IMR-90 (cell line): ENCODE measurements at regions not wholly inside any gene's neighbourhood (a gene's known extent, or its start where the extent isn't known, plus 50 kb on each side); places are given as distances from the start of the nearest gene placed in this dataset.

Experiments used
- ATAC-seq: fragments of 200-7000 bp; cut with Tn5 transposase; 2 replicates; pipeline ENCODE4 v1.9.1; 2020; ENCODE audit warnings: low read depth, mild to moderate bottlenecking, moderate library complexity
- BruUV-seq: library from RNA; stranded (reverse); fragments of 400-500 nt; replicated peaks from 2 replicates; lab custom pipeline; 2021; lab: Mats Ljungman, UMichigan
- CTCF ChIA-PET: fragments of 300-600 bp; formaldehyde crosslinking; extraction: SDS; loops from one replicate; lab custom pipeline; 2021; ENCODE audit warnings: antibody characterized with exemption; lab: Yijun Ruan, JAX
- POLR2A ChIA-PET: fragments of 300-600 bp; sonication (Branson Sonifier 250); formaldehyde crosslinking; loops from one replicate; lab custom pipeline; 2022; ENCODE audit warnings: antibody characterized with exemption; ENCODE audit not compliant: unreplicated experiment; lab: Charles Lee
- DNase-seq: peaks from one replicate; pipeline ENCODE4 v3.0.0; 2013
- H2AFZ ChIP-seq: replicated peaks from 2 replicates; pipeline ENCODE3; 2013; ENCODE audit warnings: low read length, mild to moderate bottlenecking; ENCODE audit not compliant: poor library complexity
- H2AK5ac ChIP-seq: 2 replicates; pipeline ENCODE4 v1.6.1; 2013; ENCODE audit warnings: low read depth, low read length, inconsistent platforms
- H2AK9ac ChIP-seq: replicated peaks from 2 replicates; pipeline ENCODE3; 2013; ENCODE audit warnings: mild to moderate bottlenecking, low read depth, low read length, moderate library complexity; ENCODE audit not compliant: poor library complexity
- H2BK120ac ChIP-seq: 2 replicates; pipeline ENCODE4 v1.6.1; 2013; ENCODE audit warnings: low read depth, low read length, inconsistent platforms
- H2BK15ac ChIP-seq: 3 replicates; pipeline ENCODE4 v1.6.1; 2013; ENCODE audit warnings: low read depth, low read length, inconsistent platforms
- H2BK20ac ChIP-seq: 2 replicates; pipeline ENCODE4 v1.6.1; 2013; ENCODE audit warnings: low read depth, mild to moderate bottlenecking, inconsistent platforms, low read length, moderate library complexity
- H2BK5ac ChIP-seq: 2 replicates; pipeline ENCODE4 v1.6.1; 2013; ENCODE audit warnings: mild to moderate bottlenecking, low read depth, low read length, inconsistent platforms; ENCODE audit not compliant: poor library complexity, severe bottlenecking
- H3K14ac ChIP-seq: replicated peaks from 2 replicates; pipeline ENCODE4 v1.6.1; 2013; ENCODE audit warnings: low read depth, low read length, inconsistent platforms
- H3K18ac ChIP-seq: 2 replicates; pipeline ENCODE4 v1.6.1; 2013; ENCODE audit warnings: low read depth, low read length, control low read depth
- H3K23ac ChIP-seq: 2 replicates; pipeline ENCODE4 v1.6.1; 2013; ENCODE audit warnings: low read depth, low read length, inconsistent platforms
- H3K27ac ChIP-seq: 2 replicates; pipeline ENCODE4 v1.5.1; 2013; ENCODE audit warnings: mild to moderate bottlenecking, control low read depth, low read length; ENCODE audit not compliant: insufficient read depth
- H3K27me3 ChIP-seq: 2 replicates; pipeline ENCODE4 v1.6.1; 2013; ENCODE audit warnings: low read length; ENCODE audit not compliant: control insufficient read depth, insufficient read depth
- H3K36me3 ChIP-seq: 2 replicates; pipeline ENCODE4 v1.6.1; 2013; ENCODE audit warnings: low read length, mixed read lengths; ENCODE audit not compliant: control insufficient read depth, insufficient read depth
- H3K4ac ChIP-seq: 2 replicates; pipeline ENCODE4 v1.6.1; 2013; ENCODE audit warnings: low read depth, low read length, inconsistent platforms
- H3K4me1 ChIP-seq: 2 replicates; pipeline ENCODE4 v1.6.1; 2013; ENCODE audit warnings: low read length, mixed read lengths; ENCODE audit not compliant: control insufficient read depth, insufficient read depth
- H3K4me2 ChIP-seq: 2 replicates; pipeline ENCODE4 v1.6.1; 2013; ENCODE audit warnings: low read depth, mild to moderate bottlenecking, control low read depth, low read length, moderate library complexity
- H3K4me3 ChIP-seq: 2 replicates; pipeline ENCODE4 v1.5.1; 2013; ENCODE audit warnings: low read depth, mild to moderate bottlenecking, control low read depth, low read length, moderate library complexity; ENCODE audit not compliant: insufficient read depth
- H3K56ac ChIP-seq: 2 replicates; pipeline ENCODE4 v1.6.1; 2013; ENCODE audit warnings: low read length, inconsistent platforms; ENCODE audit not compliant: insufficient read depth; ENCODE audit errors: extremely low read depth
- H3K79me1 ChIP-seq, 2 experiments: 2 replicates each; pipeline ENCODE4 v1.6.1; 2013; ENCODE audit warnings: low read length in 2 of 2, inconsistent platforms in 1 of 2, low read depth in 1 of 2
- H3K9ac ChIP-seq: 2 replicates; pipeline ENCODE4 v1.6.1; 2013; ENCODE audit warnings: low read depth, low read length, control low read depth
- H3K9me1 ChIP-seq: 2 replicates; pipeline ENCODE4 v1.6.1; 2013; ENCODE audit warnings: low read length, inconsistent platforms; ENCODE audit not compliant: insufficient read depth
- H3K9me3 ChIP-seq: 2 replicates; pipeline ENCODE4 v1.6.1; 2013; ENCODE audit warnings: low read length; ENCODE audit not compliant: control insufficient read depth, insufficient read depth
- H4K20me1 ChIP-seq: 2 replicates; pipeline ENCODE4 v1.6.1; 2013; ENCODE audit warnings: low read length, inconsistent platforms; ENCODE audit not compliant: insufficient read depth
- H4K5ac ChIP-seq: 2 replicates; pipeline ENCODE4 v1.6.1; 2013; ENCODE audit warnings: mild to moderate bottlenecking, low read depth, low read length, control low read depth
- H4K8ac ChIP-seq, 2 experiments: 2 replicates each; pipeline ENCODE4 v1.6.1; 2013; ENCODE audit warnings: low read depth in 2 of 2, low read length in 2 of 2, control low read depth in 1 of 2, inconsistent platforms in 1 of 2
- H4K91ac ChIP-seq: 2 replicates; pipeline ENCODE4 v1.6.1; 2013; ENCODE audit warnings: low read depth, low read length, inconsistent platforms; ENCODE audit not compliant: insufficient read depth
- BHLHE40 ChIP-seq: fragments of 150-350 bp; IDR thresholded peaks from 2 replicates; pipeline ENCODE4 v1.6.1; 2016; ENCODE audit warnings: mild to moderate bottlenecking, low read depth, low read length
- CEBPB ChIP-seq: IDR thresholded peaks from 2 replicates; pipeline ENCODE4 v1.6.1; 2012; ENCODE audit warnings: low read depth, low read length, improper control_type of control experiment
- CHD1 ChIP-seq: IDR thresholded peaks from 2 replicates; pipeline ENCODE4 v1.6.1; 2012; ENCODE audit warnings: low read depth, low read length, improper control_type of control experiment
- FOS ChIP-seq: fragments of 150-350 bp; IDR thresholded peaks from 2 replicates; pipeline ENCODE4 v1.6.1; 2016; ENCODE audit warnings: low read depth, low read length
- MAZ ChIP-seq: IDR thresholded peaks from 2 replicates; pipeline ENCODE4 v1.6.1; 2012; ENCODE audit warnings: low read depth, mild to moderate bottlenecking, low read length, improper control_type of control experiment, moderate library complexity, borderline replicate concordance
- POLR2A ChIP-seq: IDR thresholded peaks from 2 replicates; pipeline ENCODE4 v1.6.1; 2012; ENCODE audit warnings: mild to moderate bottlenecking, low read depth, low read length
- RAD21 ChIP-seq: IDR thresholded peaks from 2 replicates; pipeline ENCODE4 v1.6.1; 2012; ENCODE audit warnings: low read length, improper control_type of control experiment
- WGBS, 2 experiments: methylation state at CpG; one replicate each; pipeline versions ENCODE4 v1.1.5 to v1.1.7; 2013; ENCODE audit warnings: missing lambda C conversion rate in 2 of 2; ENCODE audit not compliant: insufficient read length in 1 of 2; ENCODE audit errors: extremely low coverage in 2 of 2; 5-methylcytosine and 5-hydroxymethylcytosine counted together
- dilution Hi-C: fragments of 300-500 bp; cut with HindIII; formaldehyde crosslinking; loops from one replicate; pipeline ENCODE4 v1.14.3; 2018; ENCODE audit warnings: low sequenced_read_pairs; ENCODE audit not compliant: unreplicated experiment
- in situ Hi-C: fragments of 300-500 bp; cut with MboI; formaldehyde crosslinking; loops from 3 replicates; pipeline ENCODE4 v1.14.3; 2019; ENCODE audit warnings: low sequenced_read_pairs, inconsistent platforms, mixed read lengths
- intact Hi-C: fragments of 100-400 bp; cut with micrococcal nuclease; formaldehyde crosslinking; loops from 2 replicates; pipeline ENCODE4 v1.10.0; 2022
- TF ChIP-seq, protein P1 (sequence below): fragments of 150-350 bp; IDR thresholded peaks from 2 replicates; pipeline ENCODE4 v1.6.1; 2017; ENCODE audit warnings: mild to moderate bottlenecking, antibody characterized with exemption, low read length, low read depth
- TF ChIP-seq, protein P2 (sequence below): fragments of 150-350 bp; IDR thresholded peaks from 2 replicates; pipeline ENCODE4 v1.6.1; 2016; ENCODE audit warnings: low read depth, mild to moderate bottlenecking, low read length, moderate library complexity, borderline replicate concordance

DNA sequence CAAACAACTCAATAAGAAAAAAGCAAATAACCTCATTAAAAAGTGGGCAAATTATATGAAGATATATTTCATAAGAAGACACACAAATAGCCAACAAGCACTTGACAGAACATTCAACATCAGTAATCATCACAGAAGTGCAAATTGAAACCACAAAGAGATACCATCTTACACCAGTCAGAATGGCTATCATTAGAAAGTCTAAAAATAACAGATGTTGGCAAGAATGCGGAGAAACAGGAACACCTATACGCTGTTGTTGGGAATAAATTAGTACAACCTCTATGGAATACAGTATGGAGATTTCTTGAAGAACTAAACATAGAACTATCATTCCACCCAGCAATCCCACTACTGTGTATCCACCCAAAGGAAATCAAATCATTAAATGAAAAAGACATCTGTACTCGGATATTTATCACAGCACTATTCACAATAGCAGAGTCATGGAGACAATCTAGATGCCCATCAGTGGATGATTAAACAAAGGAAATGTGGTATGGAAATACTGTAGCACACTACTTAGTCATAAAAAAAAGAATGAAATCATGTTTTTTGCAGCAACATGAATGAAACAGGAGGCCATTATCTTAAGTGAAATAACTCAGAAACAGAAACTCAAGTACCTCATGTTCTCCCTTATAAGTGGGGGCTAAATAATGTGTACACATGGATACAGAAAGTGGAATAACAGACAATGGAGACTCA is 106.8 kb upstream of the FST start (continued):
- no peak for TF ChIP-seq POLR2A

DNA sequence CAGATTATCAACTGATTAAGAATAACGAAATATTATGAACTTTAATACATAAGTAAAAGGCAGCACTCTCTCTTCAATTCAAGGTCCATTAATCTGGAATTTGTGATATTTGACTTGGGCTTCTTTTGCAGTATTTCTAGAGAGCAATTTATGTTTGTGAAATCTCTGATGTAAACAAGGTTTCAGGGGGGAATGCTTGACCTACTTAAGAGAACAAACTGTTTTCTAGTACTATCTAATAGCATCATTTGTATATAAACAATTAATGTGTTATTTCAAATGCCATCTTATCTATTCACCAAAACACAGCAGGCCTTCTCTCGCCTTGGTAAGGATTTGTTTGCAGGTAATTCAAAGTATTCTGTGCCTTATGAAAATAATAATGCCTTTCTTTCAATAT is 103.6 kb upstream of the FST start:
- dilution Hi-C loops: no loop called here
- no peak overlapping the region for H2AK9ac ChIP-seq
- BruUV-seq: no TSS peak
- TF ChIP-seq, protein P1, sequence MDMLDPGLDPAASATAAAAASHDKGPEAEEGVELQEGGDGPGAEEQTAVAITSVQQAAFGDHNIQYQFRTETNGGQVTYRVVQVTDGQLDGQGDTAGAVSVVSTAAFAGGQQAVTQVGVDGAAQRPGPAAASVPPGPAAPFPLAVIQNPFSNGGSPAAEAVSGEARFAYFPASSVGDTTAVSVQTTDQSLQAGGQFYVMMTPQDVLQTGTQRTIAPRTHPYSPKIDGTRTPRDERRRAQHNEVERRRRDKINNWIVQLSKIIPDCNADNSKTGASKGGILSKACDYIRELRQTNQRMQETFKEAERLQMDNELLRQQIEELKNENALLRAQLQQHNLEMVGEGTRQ: no peak
- TF ChIP-seq, protein P2, sequence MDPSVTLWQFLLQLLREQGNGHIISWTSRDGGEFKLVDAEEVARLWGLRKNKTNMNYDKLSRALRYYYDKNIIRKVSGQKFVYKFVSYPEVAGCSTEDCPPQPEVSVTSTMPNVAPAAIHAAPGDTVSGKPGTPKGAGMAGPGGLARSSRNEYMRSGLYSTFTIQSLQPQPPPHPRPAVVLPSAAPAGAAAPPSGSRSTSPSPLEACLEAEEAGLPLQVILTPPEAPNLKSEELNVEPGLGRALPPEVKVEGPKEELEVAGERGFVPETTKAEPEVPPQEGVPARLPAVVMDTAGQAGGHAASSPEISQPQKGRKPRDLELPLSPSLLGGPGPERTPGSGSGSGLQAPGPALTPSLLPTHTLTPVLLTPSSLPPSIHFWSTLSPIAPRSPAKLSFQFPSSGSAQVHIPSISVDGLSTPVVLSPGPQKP: no peak
- TF ChIP-seq BHLHE40: no peak
- TF ChIP-seq CHD1: no peak
- TF ChIP-seq MAZ: no peak
- TF ChIP-seq FOS: no peak
- TF ChIP-seq CEBPB: no peak
- no peak for TF ChIP-seq RAD21
- H2BK5ac ChIP-seq: peak overlapping the region; percentile 17
- H3K9me1 ChIP-seq: no peaks in the 10 kb centered on the region
- H3K79me1 ChIP-seq: no peaks in the 10 kb centered on the region
- H4K8ac ChIP-seq: peak overlapping the region in 1 of 2 experiments; percentile 50; a peak in 1 of 4 replicates
- no peak overlapping the region for H3K56ac ChIP-seq
- peak overlapping the region; percentile 45; the same call in 1 of the 2 replicates for H3K18ac ChIP-seq
- no peak overlapping the region for H3K14ac ChIP-seq
- H2BK15ac ChIP-seq: no peak overlapping the region
- no peak overlapping the region for H3K4me3 ChIP-seq
- no CpG with 5 or more reads among the region's 2 CpGs for WGBS, 2 experiments
- in situ Hi-C loops: no loop called here
- H3K4ac ChIP-seq: no peak overlapping the region
- no peak overlapping the region for H2BK120ac ChIP-seq
- POLR2A ChIA-PET: no interaction called here
- H4K20me1 ChIP-seq: no peaks in the 10 kb centered on the region
- H3K27me3 ChIP-seq: no peaks in the 10 kb centered on the region
- H4K5ac ChIP-seq: no peak overlapping the region; the same call in 1 of the 2 replicates
- H2BK20ac ChIP-seq: no peak overlapping the region
- no peaks in the 10 kb centered on the region for H3K9me3 ChIP-seq
- no peak overlapping the region for H3K27ac ChIP-seq
- intact Hi-C loops: no loop called here
- no peak overlapping the region for H3K4me2 ChIP-seq
- CTCF ChIA-PET: no interaction called here
- peaks cover 2% of the 10 kb centered on the region for H3K4me1 ChIP-seq
- no peak overlapping the region for H2AK5ac ChIP-seq
- no peak overlapping the region for H3K23ac ChIP-seq
- H4K91ac ChIP-seq: no peak overlapping the region
- H3K36me3 ChIP-seq: no peaks in the 10 kb centered on the region; the same call in 1 of the 2 replicates
- H3K9ac ChIP-seq: no peak overlapping the region
- H2AFZ ChIP-seq: no peak overlapping the region
- DNase-seq: no peak
- no peak for ATAC-seq
